GM13976 (cell line): ENCODE measurements at regions not wholly inside any gene's neighbourhood (a gene's known extent, or its start where the extent isn't known, plus 50 kb on each side); places are given as distances from the start of the nearest gene placed in this dataset.

Source experiments
- DNase-seq: peaks from one replicate; pipeline ENCODE4 v3.0.0; 2012; ENCODE audit warnings: low spot score
- CTCF ChIP-seq: IDR thresholded peaks from 2 replicates; pipeline ENCODE4 v1.5.1; 2012; ENCODE audit warnings: borderline replicate concordance, mild to moderate bottlenecking; ENCODE audit not compliant: insufficient read depth; ENCODE audit errors: extremely low read depth, missing control alignments, control extremely low read depth
- in situ Hi-C: fragments of 300-500 bp; cut with MboI; formaldehyde crosslinking; loops from one replicate; pipeline ENCODE4 v1.12.0; 2022; ENCODE audit warnings: low sequenced_read_pairs, mixed read lengths, inconsistent platforms; ENCODE audit not compliant: unreplicated experiment

GRCh38 chr4:177582992-177583391 lies 140.8 kb upstream of the AGA start:
- TF ChIP-seq CTCF, result no peak
- DNase-seq, result no peak
- in situ Hi-C loops, result no loop called here

GRCh38 chr4:177587989-177588388 lies 145.8 kb upstream of the AGA start:
- in situ Hi-C loops, result no loop called here
- no peak for TF ChIP-seq CTCF
- no peak for DNase-seq

- TF ChIP-seq CTCF, result no peak
- in situ Hi-C loops, result no loop called here
- no peak for DNase-seq
Observed at GRCh38 chr4:177595386-177595785, 153.1 kb upstream of the AGA start.

- no peak for DNase-seq
- no peak for TF ChIP-seq CTCF
- in situ Hi-C loops, result no loop called here
Observed at GRCh38 chr4:177596035-177596434, 153.8 kb upstream of the AGA start.

- no peak for TF ChIP-seq CTCF
- in situ Hi-C loops, result no loop called here
- DNase-seq, result no peak
Observed at GRCh38 chr4:177596991-177597390, 154.8 kb upstream of the AGA start.

- TF ChIP-seq CTCF, result no peak
- in situ Hi-C loops, result no loop called here
- no peak for DNase-seq
Observed at GRCh38 chr4:177605252-177605651, 163.0 kb upstream of the AGA start.

- in situ Hi-C loops, result no loop called here
- no peak for DNase-seq
- no peak for TF ChIP-seq CTCF
Observed at GRCh38 chr4:177607111-177607573, 164.9 kb upstream of the AGA start.
